ENCODE measurements at regions not wholly inside any gene's neighbourhood (a gene's known extent, or its start where the extent isn't known, plus 50 kb on each side); places are given as distances from the start of the nearest gene placed in this dataset.

GRCh38 chr10:106511917-106512316 lies 652.6 kb downstream of the SORCS1 start:
- TF ChIP-seq SP1 (IDR thresholded peaks at IDR 0.05) (no peak), BHLHE40 (IDR thresholded peaks at IDR 0.05; ENCODE audit: borderline replicate concordance) (no peak), HDGF (IDR thresholded peaks at IDR 0.05; ENCODE audit: borderline replicate concordance) (no peak), SUZ12 (IDR thresholded peaks at IDR 0.05) (no peak), ELF4 (IDR thresholded peaks at IDR 0.05) (no peak), FOXK2 (IDR thresholded peaks at IDR 0.05) (no peak), FOXA1 (IDR thresholded peaks at IDR 0.05) (no peak)

All from HEK293T (cell line).